WERI-Rb-1 (cell line): ENCODE measurements at regions not wholly inside any gene's neighbourhood (a gene's known extent, or its start where the extent isn't known, plus 50 kb on each side); places are given as distances from the start of the nearest gene placed in this dataset.

Source experiments
- DNase-seq: peaks from one replicate; pipeline ENCODE4 v3.0.0-alpha.2; 2020
- H3K27ac ChIP-seq: fragments of 250-450 bp; sonication (Bioruptor Pico); 2 replicates; pipeline ENCODE4 v1.5.1; 2020; ENCODE audit warnings: mild to moderate bottlenecking, moderate library complexity
- H3K27me3 ChIP-seq: fragments of 250-450 bp; sonication (Bioruptor Pico); 2 replicates; pipeline ENCODE4 v1.5.1; 2021; ENCODE audit warnings: mild to moderate bottlenecking, low read depth, moderate library complexity; ENCODE audit not compliant: insufficient read depth, severe bottlenecking
- H3K36me3 ChIP-seq: fragments of 250-450 bp; sonication (Bioruptor Pico); 2 replicates; pipeline ENCODE4 v1.5.1; 2020; ENCODE audit warnings: mild to moderate bottlenecking, moderate library complexity
- H3K4me3 ChIP-seq: 2 replicates; pipeline ENCODE4 v1.5.1; 2011; ENCODE audit warnings: low read depth, mild to moderate bottlenecking, control low read depth, low read length
- H3K9me3 ChIP-seq: fragments of 250-450 bp; sonication (Bioruptor Pico); 2 replicates; pipeline ENCODE4 v1.5.1; 2021; ENCODE audit warnings: mild to moderate bottlenecking, moderate library complexity; ENCODE audit not compliant: severe bottlenecking
- TF ChIP-seq, protein P1 (sequence below): IDR thresholded peaks from 2 replicates; pipeline ENCODE4 v1.5.1; 2011; ENCODE audit warnings: low read depth, mild to moderate bottlenecking, control low read depth, inconsistent platforms, low read length

DNA sequence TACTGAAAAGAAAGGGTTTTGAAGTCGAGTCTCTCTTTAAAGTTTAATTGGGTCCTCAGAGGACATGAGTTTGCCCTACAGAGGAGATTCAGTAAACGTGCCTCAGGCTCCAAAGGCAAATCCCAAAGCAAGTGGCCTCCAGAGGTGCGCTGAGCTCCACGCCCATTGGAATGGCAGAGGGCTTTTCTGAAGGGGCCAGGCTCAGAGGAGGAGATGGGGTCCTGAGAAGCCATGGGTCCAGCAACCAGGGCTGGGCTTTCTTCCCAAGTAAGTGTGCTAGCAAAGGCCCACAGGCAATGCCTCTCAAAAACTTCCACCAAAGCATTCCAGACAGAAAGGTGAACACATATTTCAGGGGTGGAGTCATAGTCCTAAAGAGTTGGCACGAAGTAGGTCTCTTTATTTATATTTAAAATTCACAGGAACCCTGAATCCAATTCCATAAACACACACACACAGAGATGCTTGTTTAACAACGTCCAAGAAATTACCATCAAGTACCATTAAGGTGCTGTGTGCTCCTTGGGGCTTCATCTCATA is 93.0 kb upstream of the SH3BP4 start:
- H3K36me3 ChIP-seq, result no peaks in the 10 kb centered on the region
- no peak overlapping the region for H3K27ac ChIP-seq
- peaks cover 5% of the 10 kb centered on the region for H3K9me3 ChIP-seq
- no peak for DNase-seq
- H3K27me3 ChIP-seq, result no peaks in the 10 kb centered on the region
- TF ChIP-seq, protein P1, sequence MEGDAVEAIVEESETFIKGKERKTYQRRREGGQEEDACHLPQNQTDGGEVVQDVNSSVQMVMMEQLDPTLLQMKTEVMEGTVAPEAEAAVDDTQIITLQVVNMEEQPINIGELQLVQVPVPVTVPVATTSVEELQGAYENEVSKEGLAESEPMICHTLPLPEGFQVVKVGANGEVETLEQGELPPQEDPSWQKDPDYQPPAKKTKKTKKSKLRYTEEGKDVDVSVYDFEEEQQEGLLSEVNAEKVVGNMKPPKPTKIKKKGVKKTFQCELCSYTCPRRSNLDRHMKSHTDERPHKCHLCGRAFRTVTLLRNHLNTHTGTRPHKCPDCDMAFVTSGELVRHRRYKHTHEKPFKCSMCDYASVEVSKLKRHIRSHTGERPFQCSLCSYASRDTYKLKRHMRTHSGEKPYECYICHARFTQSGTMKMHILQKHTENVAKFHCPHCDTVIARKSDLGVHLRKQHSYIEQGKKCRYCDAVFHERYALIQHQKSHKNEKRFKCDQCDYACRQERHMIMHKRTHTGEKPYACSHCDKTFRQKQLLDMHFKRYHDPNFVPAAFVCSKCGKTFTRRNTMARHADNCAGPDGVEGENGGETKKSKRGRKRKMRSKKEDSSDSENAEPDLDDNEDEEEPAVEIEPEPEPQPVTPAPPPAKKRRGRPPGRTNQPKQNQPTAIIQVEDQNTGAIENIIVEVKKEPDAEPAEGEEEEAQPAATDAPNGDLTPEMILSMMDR, result no peak
- H3K4me3 ChIP-seq, result no peak overlapping the region

DNA sequence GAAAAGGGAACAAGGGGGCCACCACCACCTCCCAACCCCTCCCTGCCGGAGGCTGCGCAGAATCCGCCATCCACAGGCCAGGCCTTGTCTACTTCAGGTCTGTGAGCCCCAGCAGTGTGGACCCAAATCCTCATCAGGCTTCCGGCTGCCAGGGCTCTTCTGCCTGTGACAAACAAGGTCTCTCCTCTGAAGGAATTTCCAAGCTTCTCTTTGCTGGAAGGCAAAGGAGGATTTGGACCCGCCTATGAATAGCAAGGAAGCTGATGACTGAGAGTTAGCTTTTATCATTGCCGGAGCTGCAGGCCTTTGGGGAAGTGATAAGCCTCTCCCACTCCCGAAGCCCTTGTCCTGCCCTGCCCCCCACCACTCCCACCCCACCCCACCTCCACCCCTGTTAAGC is 93.7 kb upstream of the SH3BP4 start:
- Histone ChIP-seq H3K4me3 (no peak overlapping the region), H3K36me3 (no peaks in the 10 kb centered on the region), H3K27me3 (no peaks in the 10 kb centered on the region), H3K9me3 (peaks cover 5% of the 10 kb centered on the region), H3K27ac (no peak overlapping the region)
- DNase-seq, result no peak
- TF ChIP-seq, protein P1, result no peak

DNA sequence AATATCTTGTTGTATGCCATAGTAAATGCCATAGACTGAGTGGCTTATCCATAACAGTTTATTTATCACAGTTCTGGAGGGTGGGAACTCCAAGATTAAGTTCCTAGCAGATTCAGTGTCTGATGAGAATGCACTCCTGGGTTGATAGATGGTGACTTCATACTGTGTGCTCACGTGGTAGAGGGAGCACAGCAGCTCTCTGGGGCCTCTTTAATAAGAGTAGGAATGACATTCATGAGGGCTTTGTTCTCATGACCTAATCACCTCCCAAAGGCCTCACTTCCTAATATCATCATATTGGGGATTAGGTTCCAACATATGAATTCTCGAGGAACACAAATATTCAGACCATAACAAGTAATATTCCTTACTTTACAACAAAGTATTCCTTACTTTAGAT is 98.1 kb upstream of the SH3BP4 start:
- H3K27ac ChIP-seq, result no peak overlapping the region
- DNase-seq, result no peak
- TF ChIP-seq, protein P1, result no peak
- H3K36me3 ChIP-seq, result no peaks in the 10 kb centered on the region
- H3K9me3 ChIP-seq, result peaks cover 9% of the 10 kb centered on the region
- H3K4me3 ChIP-seq, result no peak overlapping the region
- H3K27me3 ChIP-seq, result no peaks in the 10 kb centered on the region

DNA sequence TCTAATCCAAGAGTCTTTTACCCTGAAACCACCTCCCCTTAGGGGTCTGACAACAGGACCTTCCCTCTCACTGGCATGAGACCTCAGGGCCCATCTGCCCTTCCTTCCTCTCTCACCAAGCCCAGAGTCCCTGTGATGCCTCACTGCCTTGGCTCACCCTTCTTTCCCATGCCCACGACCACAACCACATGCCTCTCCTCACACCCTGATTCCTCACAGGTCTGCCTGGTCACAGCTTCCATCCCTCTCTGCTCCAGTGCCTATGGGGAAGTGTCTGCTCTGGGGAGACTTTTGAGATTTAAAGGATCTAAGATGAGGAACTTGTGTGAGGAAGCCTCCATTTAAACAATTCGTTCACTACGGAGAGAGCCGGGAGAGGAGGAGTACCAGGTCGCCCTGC is 98.9 kb upstream of the SH3BP4 start:
- TF ChIP-seq, protein P1, result no peak
- no peak overlapping the region for H3K27ac ChIP-seq
- peaks cover 9% of the 10 kb centered on the region for H3K9me3 ChIP-seq
- H3K27me3 ChIP-seq, result no peaks in the 10 kb centered on the region
- no peaks in the 10 kb centered on the region for H3K36me3 ChIP-seq
- H3K4me3 ChIP-seq, result no peak overlapping the region
- DNase-seq, result no peak

DNA sequence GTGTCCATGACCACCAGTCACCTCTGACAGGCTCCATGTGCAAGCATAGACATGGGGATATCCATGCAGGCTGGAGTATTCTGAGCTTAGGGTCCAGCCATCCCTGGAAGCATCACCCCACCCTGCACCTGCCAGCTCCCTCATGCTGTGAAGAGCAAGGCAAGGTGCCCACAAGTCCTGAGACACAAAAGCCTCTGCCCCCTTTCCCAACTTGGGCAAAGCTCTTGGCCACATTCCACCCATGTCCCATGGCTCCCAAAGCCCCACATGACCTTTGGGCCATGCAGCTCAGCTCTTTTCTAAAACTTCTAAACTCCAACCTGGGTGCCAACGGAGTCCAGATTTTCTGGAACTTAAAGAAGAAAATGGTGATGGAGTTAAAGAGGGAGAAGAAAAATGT is 99.8 kb upstream of the SH3BP4 start:
- DNase-seq, result no peak
- Histone ChIP-seq H3K9me3 (peaks cover 9% of the 10 kb centered on the region), H3K36me3 (no peaks in the 10 kb centered on the region), H3K4me3 (no peak overlapping the region), H3K27ac (no peak overlapping the region), H3K27me3 (no peaks in the 10 kb centered on the region)
- TF ChIP-seq, protein P1, result no peak

DNA sequence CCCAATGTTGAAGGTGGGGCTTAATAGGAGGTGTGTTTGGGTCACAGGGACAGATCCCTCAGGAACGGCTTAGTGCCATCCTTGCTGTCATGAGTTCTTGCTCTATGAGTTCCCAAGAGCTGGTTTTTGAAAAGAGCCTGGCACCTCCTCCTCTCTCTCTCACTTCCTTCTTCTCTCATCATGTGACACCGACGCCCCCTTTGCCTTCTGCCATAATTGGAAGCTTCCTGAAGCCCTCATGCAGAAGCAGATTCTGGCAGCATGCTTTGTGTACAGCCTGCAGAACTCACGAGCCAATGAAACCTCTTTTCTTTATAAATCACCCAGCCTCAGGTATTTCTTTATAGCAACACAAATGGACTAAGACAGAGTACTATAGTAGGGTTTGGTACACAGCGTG is 100.4 kb upstream of the SH3BP4 start:
- no peaks in the 10 kb centered on the region for H3K27me3 ChIP-seq

More for the DNA sequence above, 100.4 kb upstream of the SH3BP4 start:
- H3K9me3 ChIP-seq, result peaks cover 9% of the 10 kb centered on the region
- no peak for DNase-seq
- H3K4me3 ChIP-seq, result no peak overlapping the region
- no peaks in the 10 kb centered on the region for H3K36me3 ChIP-seq
- H3K27ac ChIP-seq, result no peak overlapping the region
- TF ChIP-seq, protein P1, result no peak
